ENCODE measurements at regions not wholly inside any gene's neighbourhood (a gene's known extent, or its start where the extent isn't known, plus 50 kb on each side); places are given as distances from the start of the nearest gene placed in this dataset.

- DNase-seq (ENCODE audit: low spot score) = no peak
Measured at GRCh38 chr16:80189476-80190175, 351.2 kb upstream of the DYNLRB2 start.

- DNase-seq (ENCODE audit: low spot score) = no peak
Measured at GRCh38 chr16:80176114-80176513, 364.7 kb upstream of the DYNLRB2 start.

GRCh38 chr16:80175011-80175410 lies 365.8 kb upstream of the DYNLRB2 start:
- DNase-seq (ENCODE audit: low spot score) = no peak

- no peak for DNase-seq (ENCODE audit: low spot score)
Measured at GRCh38 chr16:80174416-80174815, 366.4 kb upstream of the DYNLRB2 start.

- no peak for DNase-seq (ENCODE audit: low spot score)
Measured at GRCh38 chr16:80171746-80172145, 369.0 kb upstream of the DYNLRB2 start.

DNA sequence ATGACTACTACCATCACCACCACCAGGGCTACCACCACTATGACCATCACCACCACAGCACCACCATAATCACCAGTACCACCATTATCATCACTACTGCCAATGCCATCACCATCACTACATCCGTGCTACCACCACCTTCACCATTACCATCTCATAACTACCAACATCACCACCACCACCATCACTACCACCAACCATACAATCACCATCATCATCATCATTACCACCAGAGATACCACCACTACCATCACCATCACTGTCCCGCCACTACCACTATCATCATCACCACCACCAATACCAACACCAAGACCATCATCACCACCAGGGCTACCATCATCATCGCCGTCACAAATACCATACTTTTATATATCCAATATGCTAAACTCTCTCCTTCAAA lies 369.6 kb upstream of the DYNLRB2 start:
- DNase-seq (ENCODE audit: low spot score) = no peak

DNA sequence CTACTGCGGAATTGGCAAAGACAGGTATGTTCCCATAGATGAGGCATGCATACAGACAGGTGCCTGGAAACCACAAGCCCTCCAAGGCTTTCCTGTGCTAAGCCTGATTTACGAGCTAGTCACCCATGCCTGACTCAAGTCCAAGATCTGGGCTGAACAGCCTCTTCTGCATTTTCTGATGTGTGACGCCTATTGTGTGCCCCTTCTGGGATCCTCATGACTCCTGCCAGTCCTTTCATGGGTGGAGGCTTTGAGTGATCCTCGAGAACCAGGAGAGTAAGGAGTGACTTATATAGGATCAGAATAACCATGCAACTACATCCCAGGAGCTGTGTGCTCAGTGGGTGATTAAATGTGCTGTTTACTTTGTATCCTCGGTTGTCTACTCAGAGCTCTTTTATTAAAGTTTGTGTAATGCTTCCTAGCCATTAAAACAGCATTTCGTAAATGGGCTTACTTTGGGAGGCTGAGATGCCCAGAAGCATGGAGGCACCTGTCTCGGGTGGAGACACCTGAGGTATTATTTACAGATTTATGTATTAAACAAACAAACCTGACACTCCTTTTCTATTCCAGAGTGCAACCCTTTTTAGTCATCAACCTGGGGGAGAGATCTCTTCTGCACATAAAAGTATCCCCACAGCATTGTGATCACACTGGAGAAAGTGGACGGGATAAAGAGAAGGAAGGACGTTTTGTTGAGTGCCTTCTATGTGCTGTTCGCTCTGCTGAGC lies 373.0 kb upstream of the DYNLRB2 start:
- DNase-seq (ENCODE audit: low spot score) = no peak

GRCh38 chr16:80166082-80166481 lies 374.7 kb upstream of the DYNLRB2 start:
- no peak for DNase-seq (ENCODE audit: low spot score)

- DNase-seq (ENCODE audit: low spot score) = no peak
Measured at GRCh38 chr16:80164966-80165550, 375.7 kb upstream of the DYNLRB2 start.

GRCh38 chr16:80163339-80163738 lies 377.5 kb upstream of the DYNLRB2 start:
- no peak for DNase-seq (ENCODE audit: low spot score)

DNA sequence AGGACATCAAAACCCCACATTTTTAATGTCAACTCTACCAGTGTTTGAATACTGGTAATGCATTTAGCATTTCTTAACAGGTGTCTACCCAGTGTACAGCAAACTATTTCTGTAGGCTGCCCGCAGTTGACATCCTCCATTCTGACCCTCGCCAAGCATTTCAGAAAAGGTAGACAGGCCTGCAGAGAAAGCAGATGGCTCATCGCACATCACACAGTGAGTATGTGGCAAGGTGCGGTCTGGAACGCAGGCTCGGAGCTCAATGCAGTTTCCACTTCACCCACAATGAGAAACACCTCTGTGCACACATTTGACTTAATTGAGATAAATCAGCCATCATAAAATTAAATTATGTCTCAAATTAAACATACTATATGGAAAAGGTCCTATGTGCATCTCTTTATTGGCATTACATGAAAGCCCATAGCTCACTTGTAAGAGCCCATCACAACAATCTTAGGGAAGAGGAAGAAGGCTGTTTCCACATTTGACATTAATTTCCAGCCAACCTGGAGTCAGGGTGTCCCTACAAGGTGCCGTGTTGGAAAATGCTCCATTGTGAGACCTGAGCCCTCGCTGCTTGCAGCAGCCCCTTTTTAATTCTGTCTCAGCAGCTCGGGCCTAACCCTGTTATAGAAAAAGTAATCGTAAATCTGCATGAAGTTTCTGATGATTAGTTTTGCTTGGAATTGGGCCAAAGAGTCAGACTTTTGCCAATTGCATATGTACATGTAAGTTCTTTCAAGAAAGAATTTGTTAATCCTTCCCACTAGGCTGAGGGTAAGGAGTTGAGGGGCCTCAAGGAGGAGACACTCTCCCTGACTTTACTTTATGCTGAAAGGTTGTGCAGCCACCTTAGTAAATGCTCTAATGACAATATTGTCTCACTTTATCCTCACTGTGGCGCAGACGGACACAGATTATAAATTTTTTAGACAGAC lies 378.7 kb upstream of the DYNLRB2 start:
- DNase-seq (ENCODE audit: low spot score) = no peak

- no peak for DNase-seq (ENCODE audit: low spot score)
Measured at GRCh38 chr16:80158766-80159165, 382.0 kb upstream of the DYNLRB2 start.

DNA sequence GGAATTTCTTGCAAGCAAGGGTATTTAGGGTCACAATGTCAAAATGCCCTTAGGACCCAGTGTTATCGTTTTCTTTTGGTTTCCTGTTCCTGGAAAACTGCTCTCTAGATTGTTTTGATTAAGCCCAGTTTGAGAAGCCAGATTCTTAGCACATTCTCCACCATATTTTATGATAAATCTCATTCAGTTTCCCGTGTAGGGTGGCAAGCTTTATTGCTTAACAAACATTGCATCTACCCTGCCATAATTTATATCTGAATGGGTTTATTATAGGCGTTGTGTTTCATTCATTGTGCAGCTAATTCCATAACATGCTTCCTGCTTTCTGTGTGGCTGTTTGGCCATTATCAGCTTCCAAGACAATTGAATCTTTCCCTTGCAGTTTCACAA lies 389.1 kb upstream of the DYNLRB2 start:
- DNase-seq (ENCODE audit: low spot score) = no peak

- no peak for DNase-seq (ENCODE audit: low spot score)
Measured at GRCh38 chr16:80150978-80151721, 389.6 kb upstream of the DYNLRB2 start.

GRCh38 chr16:80148826-80149225 lies 392.0 kb upstream of the DYNLRB2 start:
- DNase-seq (ENCODE audit: low spot score) = no peak

- DNase-seq (ENCODE audit: low spot score) = no peak
Measured at GRCh38 chr16:80147026-80147655, 393.7 kb upstream of the DYNLRB2 start.

DNA sequence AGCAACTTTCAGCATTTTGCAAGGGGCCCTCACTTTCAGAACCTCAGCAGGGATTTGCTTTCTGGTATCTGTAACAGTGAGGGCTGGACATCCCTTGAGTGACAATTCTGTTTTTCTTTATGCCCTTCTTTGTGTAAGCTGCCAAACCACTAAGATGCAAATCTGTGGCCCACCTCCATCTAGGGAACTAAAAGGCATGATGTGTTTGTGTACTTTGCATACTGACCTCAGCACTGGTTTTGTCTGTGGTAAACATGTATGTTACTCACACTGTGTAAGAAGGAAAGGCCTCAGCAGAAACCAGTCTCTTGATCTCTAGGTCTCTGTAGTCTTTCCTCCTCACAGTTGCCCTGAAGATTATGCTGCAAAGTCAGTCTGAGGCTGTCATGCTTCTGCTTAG lies 396.6 kb upstream of the DYNLRB2 start:
- no peak for DNase-seq (ENCODE audit: low spot score)

DNA sequence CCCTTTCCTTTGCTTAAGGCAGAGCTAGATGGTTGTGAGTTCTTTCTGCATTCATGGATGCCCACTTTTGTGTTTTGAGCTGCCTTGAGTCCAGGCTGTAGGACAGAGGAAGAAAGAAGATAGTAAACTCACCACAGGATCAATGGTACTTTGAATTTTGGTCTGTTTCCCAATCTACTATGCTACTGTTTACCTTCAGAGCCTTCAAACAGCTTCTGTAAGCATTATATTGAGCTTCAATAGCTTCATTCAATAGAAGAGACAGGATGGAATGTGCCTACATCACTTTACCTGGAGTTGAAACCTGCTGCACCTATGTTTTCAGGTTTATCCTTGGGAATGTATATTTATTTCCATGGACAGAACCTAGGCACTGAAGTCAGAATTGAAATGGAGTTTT lies 397.9 kb upstream of the DYNLRB2 start:
- DNase-seq (ENCODE audit: low spot score) = no peak

GRCh38 chr16:80142281-80142680 lies 398.5 kb upstream of the DYNLRB2 start:
- DNase-seq (ENCODE audit: low spot score) = no peak

DNA sequence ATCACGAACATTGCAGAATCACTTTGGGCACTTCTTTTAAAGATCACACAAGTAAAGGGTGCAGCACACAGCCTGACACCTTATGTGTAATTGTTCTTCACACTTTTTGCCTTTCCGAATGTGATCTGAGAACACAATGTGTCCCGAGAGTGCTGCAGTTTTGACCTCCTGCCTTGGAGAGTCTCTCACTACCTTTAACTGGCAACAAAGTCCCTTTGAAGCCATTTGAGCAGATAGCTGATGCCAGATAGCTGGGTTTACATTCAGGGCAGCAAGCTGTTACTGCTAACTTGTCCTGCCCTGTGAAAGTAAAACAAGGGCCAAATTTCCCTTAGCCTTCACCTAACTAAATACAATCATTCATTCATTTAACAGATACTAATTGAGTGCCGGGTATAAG lies 411.0 kb upstream of the DYNLRB2 start:
- no peak for DNase-seq (ENCODE audit: low spot score)

DNA sequence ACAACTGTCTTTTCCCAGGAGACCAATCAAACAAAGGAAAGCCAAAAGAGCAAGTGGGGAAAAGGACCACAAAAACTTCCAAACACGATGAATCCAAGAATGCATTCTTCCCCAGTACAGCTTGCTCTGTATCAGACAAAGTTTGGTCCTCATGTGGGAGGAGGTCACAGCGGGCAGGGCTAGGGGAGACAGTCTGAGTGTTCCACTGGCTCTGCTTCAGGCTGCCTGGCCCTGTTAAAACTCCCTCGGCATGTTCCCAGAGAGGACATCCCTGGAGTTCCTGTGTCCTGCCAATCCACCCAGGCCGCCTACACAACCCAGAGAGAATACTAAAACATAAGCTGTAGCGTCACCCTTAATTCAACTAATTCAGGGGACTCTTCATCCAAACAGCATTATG lies 415.1 kb upstream of the DYNLRB2 start:
- no peak for DNase-seq (ENCODE audit: low spot score)
